Suprapubic skin (tissue), 4 donors: ENCODE measurements at regions not wholly inside any gene's neighbourhood (a gene's known extent, or its start where the extent isn't known, plus 50 kb on each side); places are given as distances from the start of the nearest gene placed in this dataset.

Source experiments
- DNase-seq, 2 donors: peaks; one replicate each; pipeline ENCODE4 v3.0.0-alpha.2; 2019; ENCODE audit warnings: low spot score in 2 of 2
- H3K27ac ChIP-seq: fragments of 200-600 bp; sonication (generic); one replicate; pipeline ENCODE4 v1.5.1; 2019
- H3K27me3 ChIP-seq: fragments of 200-600 bp; sonication (generic); one replicate; pipeline ENCODE4 v1.5.1; 2019
- H3K36me3 ChIP-seq: fragments of 200-600 bp; sonication (generic); one replicate; pipeline ENCODE4 v1.5.1; 2019
- H3K4me1 ChIP-seq: fragments of 200-600 bp; sonication (generic); one replicate; pipeline ENCODE4 v1.5.1; 2019
- H3K4me3 ChIP-seq: fragments of 200-600 bp; sonication (generic); one replicate; pipeline ENCODE4 v1.5.1; 2019; ENCODE audit warnings: mild to moderate bottlenecking
- H3K9me3 ChIP-seq: fragments of 200-600 bp; sonication (generic); one replicate; pipeline ENCODE4 v1.5.1; 2019
- EP300 ChIP-seq: sonication (generic); formaldehyde crosslinking; IDR thresholded peaks from one replicate; pipeline ENCODE4 v1.6.1; 2017; ENCODE audit warnings: antibody characterized with exemption
- POLR2A ChIP-seq, 2 donors: fragments of 450-650 bp; IDR thresholded peaks; one replicate each; pipeline ENCODE4 v1.6.1; 2017; ENCODE audit warnings: antibody characterized with exemption in 2 of 2, mild to moderate bottlenecking in 2 of 2, moderate library complexity in 2 of 2
- POLR2AphosphoS5 ChIP-seq, 3 donors: sonication (generic); formaldehyde crosslinking; IDR thresholded peaks; one replicate each; pipeline ENCODE4 v1.6.1; 2017; ENCODE audit warnings: antibody characterized with exemption in 3 of 3
- WGBS: methylation state at CpG from one replicate; pipeline ENCODE4 v1.1.5; 2018; 5-methylcytosine and 5-hydroxymethylcytosine counted together
- TF ChIP-seq, protein P1 (sequence below), 2 donors: fragments of 200-600 bp in 1 of 2; fragments of 450-650 bp in 1 of 2; sonication (generic) in 1 of 2; IDR thresholded peaks; one replicate each; pipeline ENCODE4 v1.5.1; 2016 to 2019; ENCODE audit warnings: antibody characterized with exemption in 2 of 2, mild to moderate bottlenecking in 1 of 2, moderate library complexity in 1 of 2

DNA sequence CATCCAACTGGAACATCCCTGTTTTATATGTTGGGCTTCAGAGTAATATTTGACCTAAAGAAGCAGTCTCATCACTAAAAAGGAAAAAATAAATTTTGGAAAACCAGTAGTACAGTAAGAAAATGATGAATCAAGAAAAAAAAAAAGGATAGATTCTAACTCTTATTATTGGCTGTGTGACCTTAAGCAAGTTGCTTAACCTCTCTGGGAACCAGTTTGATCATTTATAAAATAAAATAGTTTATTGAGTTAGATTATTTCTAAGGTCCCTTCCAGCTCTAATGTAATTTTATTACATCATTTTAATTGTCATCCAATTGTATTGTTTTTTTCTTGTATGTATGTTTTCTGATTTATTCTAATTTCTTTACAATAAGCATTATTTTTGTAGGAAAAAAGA is 127.0 kb downstream of the PRELID2 start:
- H3K4me3 ChIP-seq = no peak overlapping the region
- H3K27me3 ChIP-seq = no peaks in the 10 kb centered on the region
- no peaks in the 10 kb centered on the region for H3K36me3 ChIP-seq
- TF ChIP-seq POLR2AphosphoS5 (IDR thresholded peaks at IDR 0.05) (no peak), EP300 (no peak), POLR2A (IDR thresholded peaks at IDR 0.05) (no peak)
- TF ChIP-seq, protein P1, sequence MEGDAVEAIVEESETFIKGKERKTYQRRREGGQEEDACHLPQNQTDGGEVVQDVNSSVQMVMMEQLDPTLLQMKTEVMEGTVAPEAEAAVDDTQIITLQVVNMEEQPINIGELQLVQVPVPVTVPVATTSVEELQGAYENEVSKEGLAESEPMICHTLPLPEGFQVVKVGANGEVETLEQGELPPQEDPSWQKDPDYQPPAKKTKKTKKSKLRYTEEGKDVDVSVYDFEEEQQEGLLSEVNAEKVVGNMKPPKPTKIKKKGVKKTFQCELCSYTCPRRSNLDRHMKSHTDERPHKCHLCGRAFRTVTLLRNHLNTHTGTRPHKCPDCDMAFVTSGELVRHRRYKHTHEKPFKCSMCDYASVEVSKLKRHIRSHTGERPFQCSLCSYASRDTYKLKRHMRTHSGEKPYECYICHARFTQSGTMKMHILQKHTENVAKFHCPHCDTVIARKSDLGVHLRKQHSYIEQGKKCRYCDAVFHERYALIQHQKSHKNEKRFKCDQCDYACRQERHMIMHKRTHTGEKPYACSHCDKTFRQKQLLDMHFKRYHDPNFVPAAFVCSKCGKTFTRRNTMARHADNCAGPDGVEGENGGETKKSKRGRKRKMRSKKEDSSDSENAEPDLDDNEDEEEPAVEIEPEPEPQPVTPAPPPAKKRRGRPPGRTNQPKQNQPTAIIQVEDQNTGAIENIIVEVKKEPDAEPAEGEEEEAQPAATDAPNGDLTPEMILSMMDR (IDR thresholded peaks at IDR 0.05) = no peak
- no peak for DNase-seq
- no peaks in the 10 kb centered on the region for H3K4me1 ChIP-seq
- no peaks in the 10 kb centered on the region for H3K9me3 ChIP-seq
- H3K27ac ChIP-seq = no peak overlapping the region

DNA sequence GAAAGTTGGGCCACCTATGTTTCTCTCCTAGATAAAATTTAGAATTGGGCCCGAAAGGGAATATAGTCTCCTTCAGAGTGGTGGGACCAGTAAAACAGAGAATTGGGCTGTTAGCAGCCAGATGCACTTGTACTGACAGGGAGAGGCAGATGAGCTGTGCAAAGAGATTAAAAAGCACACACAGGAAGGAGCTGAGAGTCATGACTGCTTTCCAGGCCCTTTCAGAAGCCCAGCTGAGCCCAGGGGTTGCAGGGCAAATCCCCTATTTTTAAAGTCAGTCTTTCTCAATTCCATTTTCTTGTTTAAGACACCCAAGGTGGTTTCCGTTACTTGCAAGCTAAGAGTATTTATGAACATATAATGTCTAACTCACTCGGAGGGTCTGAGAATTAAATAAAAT is 130.4 kb downstream of the PRELID2 start:
- no peaks in the 10 kb centered on the region for H3K9me3 ChIP-seq
- no peaks in the 10 kb centered on the region for H3K36me3 ChIP-seq
- H3K27me3 ChIP-seq = no peaks in the 10 kb centered on the region
- 95% methylated on average over 3 of the region's 3 CpGs for WGBS
- TF ChIP-seq EP300 (no peak), POLR2A (IDR thresholded peaks at IDR 0.05) (no peak), POLR2AphosphoS5 (IDR thresholded peaks at IDR 0.05) (no peak)
- TF ChIP-seq, protein P1 (IDR thresholded peaks at IDR 0.05) = no peak
- no peak overlapping the region for H3K27ac ChIP-seq
- no peak for DNase-seq
- H3K4me3 ChIP-seq = no peak overlapping the region
- no peaks in the 10 kb centered on the region for H3K4me1 ChIP-seq

DNA sequence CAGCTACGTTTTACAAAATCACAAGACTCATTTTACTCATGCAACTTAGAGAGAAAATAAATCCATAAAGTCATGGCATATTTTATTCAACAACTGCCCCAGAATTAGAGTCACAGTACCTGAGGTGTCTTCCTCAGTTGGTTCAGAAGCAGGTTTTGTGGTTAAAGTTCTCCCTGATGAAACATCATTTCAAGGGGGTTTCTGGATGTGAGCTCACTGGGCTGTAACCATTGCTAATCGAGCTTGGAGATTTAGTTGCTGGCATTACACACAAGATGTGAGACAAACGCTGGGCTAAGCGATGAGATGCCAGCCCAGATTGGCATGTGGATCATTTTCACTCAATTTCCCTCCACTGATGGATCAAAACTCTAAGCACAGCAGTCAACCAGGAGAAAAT is 131.3 kb downstream of the PRELID2 start:
- H3K4me3 ChIP-seq = no peak overlapping the region
- no peaks in the 10 kb centered on the region for H3K27me3 ChIP-seq
- 93% methylated on average over 4 of the region's 4 CpGs for WGBS
- H3K27ac ChIP-seq = no peak overlapping the region
- DNase-seq = no peak
- H3K4me1 ChIP-seq = no peaks in the 10 kb centered on the region
- TF ChIP-seq EP300 (no peak), POLR2AphosphoS5 (IDR thresholded peaks at IDR 0.05) (no peak)
- H3K36me3 ChIP-seq = no peaks in the 10 kb centered on the region
- H3K9me3 ChIP-seq = no peaks in the 10 kb centered on the region

DNA sequence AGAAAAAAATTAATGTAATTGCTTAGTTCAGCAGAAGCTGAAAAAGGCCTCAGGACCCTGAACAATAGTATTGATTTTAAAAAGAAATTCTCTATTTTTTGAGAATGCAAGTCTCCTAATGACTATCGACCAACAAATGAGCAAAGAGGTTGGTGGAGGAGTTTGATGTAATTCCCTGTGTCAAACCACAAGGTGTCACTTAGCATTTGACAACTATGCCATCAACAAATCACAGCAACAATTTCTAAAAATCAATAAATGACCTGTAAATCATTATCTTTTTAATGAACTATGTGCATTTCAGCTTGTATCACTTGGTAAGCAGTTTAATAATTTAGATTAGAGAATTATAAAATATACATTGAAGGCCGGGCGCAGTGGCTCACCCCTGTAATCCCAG is 133.7 kb downstream of the PRELID2 start:
- Histone ChIP-seq H3K4me1 (no peaks in the 10 kb centered on the region), H3K36me3 (no peaks in the 10 kb centered on the region), H3K4me3 (no peak overlapping the region), H3K27ac (no peak overlapping the region), H3K9me3 (no peaks in the 10 kb centered on the region), H3K27me3 (no peaks in the 10 kb centered on the region)
- DNase-seq = no peak
- TF ChIP-seq, protein P1 (IDR thresholded peaks at IDR 0.05) = no peak
- TF ChIP-seq POLR2AphosphoS5 (IDR thresholded peaks at IDR 0.05) (no peak), POLR2A (IDR thresholded peaks at IDR 0.05) (no peak), EP300 (no peak)
- WGBS = 98% methylated on average over 3 of the region's 3 CpGs

DNA sequence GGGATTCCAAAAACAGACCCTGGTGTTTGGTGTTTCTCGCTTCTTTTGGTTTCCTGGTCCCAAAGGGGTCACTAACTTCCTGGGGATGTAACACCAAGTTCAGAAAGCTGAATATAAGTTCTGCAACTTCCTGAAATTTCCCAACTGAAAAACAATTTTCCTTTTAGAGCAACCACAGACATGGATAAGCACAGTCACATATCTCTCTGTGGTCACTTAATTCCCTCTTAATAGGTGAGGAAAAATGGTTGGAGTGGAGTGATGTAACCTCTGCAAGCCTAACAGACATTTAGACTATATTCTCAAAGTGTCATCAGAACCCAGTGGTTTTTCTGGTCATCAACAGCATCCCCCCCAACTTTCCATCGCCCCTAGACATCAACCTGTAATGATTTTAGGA is 135.3 kb downstream of the PRELID2 start:
- DNase-seq = no peak
- no peak for TF ChIP-seq POLR2A (IDR thresholded peaks at IDR 0.05)
- TF ChIP-seq, protein P1 (IDR thresholded peaks at IDR 0.05) = no peak
- no peak for TF ChIP-seq EP300
- TF ChIP-seq POLR2AphosphoS5 (IDR thresholded peaks at IDR 0.05) = no peak
- Histone ChIP-seq H3K27ac (no peak overlapping the region), H3K36me3 (no peaks in the 10 kb centered on the region), H3K4me3 (no peak overlapping the region), H3K4me1 (no peaks in the 10 kb centered on the region), H3K27me3 (no peaks in the 10 kb centered on the region), H3K9me3 (no peaks in the 10 kb centered on the region)
- WGBS = 87% methylated on average over 2 of the region's 2 CpGs

DNA sequence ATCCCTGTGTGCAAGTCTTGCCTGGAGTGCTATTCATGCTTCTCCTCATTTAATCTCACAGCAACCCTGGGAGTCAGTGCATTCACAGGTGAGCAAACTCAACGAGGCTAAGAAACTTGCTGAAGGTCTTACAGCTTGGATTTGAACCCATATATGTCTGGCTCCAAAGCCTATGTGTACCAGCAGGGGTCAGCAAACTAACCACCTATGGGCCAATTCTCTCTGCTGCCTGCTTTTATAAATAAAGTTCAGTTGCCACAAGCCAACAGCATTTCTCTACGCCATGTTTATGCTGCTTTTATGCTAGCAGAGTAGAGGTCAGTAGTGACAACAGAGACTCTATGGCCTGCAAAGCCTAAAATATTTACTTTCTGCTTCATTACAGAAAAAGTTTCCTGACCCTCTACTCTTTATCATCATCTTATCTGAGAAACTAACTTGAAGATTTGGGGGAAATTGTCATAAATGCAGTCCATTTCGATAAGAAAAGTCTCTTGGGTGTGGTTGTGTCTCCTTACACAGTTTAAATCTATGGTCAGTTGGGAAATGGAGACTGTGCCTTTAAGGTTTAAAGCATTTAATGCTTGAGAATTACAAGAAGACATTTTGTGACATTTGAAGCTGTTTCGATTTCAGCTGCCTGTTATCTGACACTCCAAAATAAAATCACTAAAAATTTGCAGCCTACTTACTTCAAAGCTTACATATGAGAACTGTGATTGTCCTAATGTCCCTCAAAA is 137.7 kb downstream of the PRELID2 start:
- WGBS = 61% methylated on average over 4 of the region's 4 CpGs
- no peaks in the 10 kb centered on the region for H3K4me1 ChIP-seq
- H3K27me3 ChIP-seq = no peaks in the 10 kb centered on the region
- no peaks in the 10 kb centered on the region for H3K9me3 ChIP-seq
- TF ChIP-seq, protein P1 (IDR thresholded peaks at IDR 0.05) = no peak
- TF ChIP-seq EP300 (no peak), POLR2A (IDR thresholded peaks at IDR 0.05) (no peak), POLR2AphosphoS5 (IDR thresholded peaks at IDR 0.05) (no peak)
- no peak overlapping the region for H3K4me3 ChIP-seq
- DNase-seq = no peak
- H3K36me3 ChIP-seq = no peaks in the 10 kb centered on the region
- no peak overlapping the region for H3K27ac ChIP-seq
